Osteoblast (primary cell): ENCODE measurements at regions not wholly inside any gene's neighbourhood (a gene's known extent, or its start where the extent isn't known, plus 50 kb on each side); places are given as distances from the start of the nearest gene placed in this dataset.

ENCODE experiments used
- DNase-seq: peaks from one replicate; pipeline ENCODE4 v3.0.0; 2011; ENCODE audit warnings: low spot score, mixed read lengths; ENCODE audit not compliant: insufficient read length; ENCODE audit errors: missing footprints
- H2AFZ ChIP-seq: 2 replicates; pipeline ENCODE4 v1.6.0; 2011; ENCODE audit warnings: mild to moderate bottlenecking, low read length
- H3K27ac ChIP-seq: 2 replicates; pipeline ENCODE4 v1.5.1; 2011; ENCODE audit warnings: mild to moderate bottlenecking, low read depth, low read length, moderate library complexity
- H3K27me3 ChIP-seq: 2 replicates; pipeline ENCODE4 v1.6.0; 2012; ENCODE audit warnings: mild to moderate bottlenecking, control low read depth, inconsistent platforms, low read length, moderate library complexity; ENCODE audit not compliant: insufficient read depth
- H3K36me3 ChIP-seq: 2 replicates; pipeline ENCODE4 v1.5.1; 2011; ENCODE audit warnings: mild to moderate bottlenecking, low read length, control low read depth, moderate library complexity; ENCODE audit not compliant: insufficient read depth
- H3K4me1 ChIP-seq: 2 replicates; pipeline ENCODE4 v1.5.1; 2011; ENCODE audit warnings: mild to moderate bottlenecking, low read length, control low read depth, moderate library complexity; ENCODE audit not compliant: insufficient read depth
- H3K4me2 ChIP-seq: 2 replicates; pipeline ENCODE4 v1.6.0; 2011; ENCODE audit warnings: mild to moderate bottlenecking, low read length; ENCODE audit not compliant: insufficient read depth
- H3K4me3 ChIP-seq: fragments of 200-600 bp; sonication (generic); 3 replicates; pipeline ENCODE4 v1.5.1; 2012; ENCODE audit warnings: mild to moderate bottlenecking, low read length, inconsistent platforms; ENCODE audit not compliant: insufficient read depth
- H3K79me2 ChIP-seq: 2 replicates; pipeline ENCODE4 v1.6.0; 2012; ENCODE audit warnings: mild to moderate bottlenecking, low read length, control low read depth, inconsistent platforms; ENCODE audit not compliant: insufficient read depth
- H3K9me3 ChIP-seq: 2 replicates; pipeline ENCODE4 v1.5.1; 2011; ENCODE audit warnings: low read depth, low read length, control low read depth
- H4K20me1 ChIP-seq: 2 replicates; pipeline ENCODE4 v1.6.0; 2012; ENCODE audit warnings: mild to moderate bottlenecking, low read length, control low read depth; ENCODE audit not compliant: insufficient read depth
- CTCF ChIP-seq: IDR thresholded peaks from 2 replicates; pipeline ENCODE4 v1.5.1; 2011; ENCODE audit warnings: mild to moderate bottlenecking, low read depth, low read length, moderate library complexity; ENCODE audit errors: extremely low read depth

- Histone ChIP-seq H3K9me3 (peaks cover 4% of the 10 kb centered on the region), H2AFZ (no peak overlapping the region), H3K4me1 (no peaks in the 10 kb centered on the region), H4K20me1 (no peaks in the 10 kb centered on the region), H3K27ac (no peak overlapping the region), H3K4me2 (no peak overlapping the region), H3K27me3 (no peaks in the 10 kb centered on the region), H3K36me3 (no peaks in the 10 kb centered on the region), H3K79me2 (no peaks in the 10 kb centered on the region), H3K4me3 (no peak overlapping the region)
- DNase-seq: no peak
- TF ChIP-seq CTCF: no peak
Observed at GRCh38 chr14:48670939-48671338, 915.2 kb downstream of the RPS29 start.

DNA sequence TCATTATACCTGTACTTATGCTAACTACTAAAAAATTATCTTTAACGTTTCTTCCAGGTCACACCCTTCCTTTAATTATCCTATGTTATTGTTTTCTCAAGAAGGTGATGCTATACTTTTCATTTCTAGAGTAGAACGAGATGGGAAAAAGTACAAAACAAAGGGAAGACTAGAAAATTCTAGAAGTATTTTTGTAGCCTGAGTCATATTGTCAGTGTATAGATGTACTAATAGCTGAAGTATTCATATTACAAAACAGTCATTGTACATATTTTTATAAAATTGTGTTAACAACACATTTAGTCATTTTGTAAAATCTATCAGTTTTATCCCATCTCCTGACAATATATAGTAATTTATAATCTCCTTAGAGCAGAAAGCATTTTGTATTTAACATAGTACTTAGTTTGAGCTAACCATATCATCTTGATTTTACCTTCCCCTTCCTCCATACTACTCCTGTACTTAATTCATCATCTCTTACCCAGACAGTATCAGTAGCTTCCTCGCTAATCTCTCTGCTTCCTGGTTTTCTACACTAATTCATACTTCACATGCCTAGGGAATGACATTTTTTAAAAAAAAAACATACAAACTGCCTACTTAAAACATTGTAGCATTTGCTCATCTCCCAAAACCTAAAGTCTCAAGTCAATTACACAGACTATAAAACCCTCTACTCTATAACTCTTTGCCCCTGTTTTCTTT is 920.9 kb downstream of the RPS29 start:
- H3K9me3 ChIP-seq: peaks cover 2% of the 10 kb centered on the region
- H3K27ac ChIP-seq: no peak overlapping the region
- TF ChIP-seq CTCF: no peak
- DNase-seq: no peak
- H3K4me2 ChIP-seq: no peak overlapping the region
- no peaks in the 10 kb centered on the region for H3K79me2 ChIP-seq
- H4K20me1 ChIP-seq: no peaks in the 10 kb centered on the region
- no peak overlapping the region for H2AFZ ChIP-seq
- H3K4me3 ChIP-seq: no peak overlapping the region
- H3K27me3 ChIP-seq: no peaks in the 10 kb centered on the region
- H3K4me1 ChIP-seq: no peaks in the 10 kb centered on the region
- H3K36me3 ChIP-seq: no peaks in the 10 kb centered on the region

- no peak for TF ChIP-seq CTCF
- no peaks in the 10 kb centered on the region for H4K20me1 ChIP-seq
- H3K27me3 ChIP-seq: no peaks in the 10 kb centered on the region
- H3K9me3 ChIP-seq: no peaks in the 10 kb centered on the region
- H3K27ac ChIP-seq: no peak overlapping the region
- H2AFZ ChIP-seq: no peak overlapping the region
- DNase-seq: no peak
- H3K79me2 ChIP-seq: no peaks in the 10 kb centered on the region
- H3K4me1 ChIP-seq: no peaks in the 10 kb centered on the region
- no peak overlapping the region for H3K4me2 ChIP-seq
- H3K4me3 ChIP-seq: no peak overlapping the region
- no peaks in the 10 kb centered on the region for H3K36me3 ChIP-seq
Observed at GRCh38 chr14:48643241-48643640, 942.9 kb downstream of the RPS29 start.

DNA sequence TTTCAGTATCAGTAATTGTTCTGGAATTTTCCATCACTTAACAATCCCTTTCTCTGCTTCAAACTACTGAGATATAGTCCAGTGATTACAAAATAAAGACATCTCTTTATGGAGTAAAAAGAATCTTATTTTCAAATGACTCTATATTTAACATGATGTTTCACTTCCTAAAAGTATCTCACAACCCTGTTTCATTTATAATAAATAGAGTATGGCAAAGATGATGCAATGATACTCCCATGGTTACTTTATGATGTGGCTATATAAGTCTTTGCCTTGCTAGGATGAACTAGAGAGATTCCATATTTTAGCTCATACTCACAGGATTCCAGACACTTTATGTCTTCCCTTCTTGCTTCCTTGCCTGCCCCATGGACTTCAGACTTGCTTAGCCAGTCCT is 953.5 kb upstream of the MDGA2 start:
- Histone ChIP-seq H2AFZ (no peak overlapping the region), H3K27me3 (no peaks in the 10 kb centered on the region), H3K4me3 (no peak overlapping the region), H3K4me1 (no peaks in the 10 kb centered on the region), H4K20me1 (no peaks in the 10 kb centered on the region), H3K27ac (no peak overlapping the region), H3K9me3 (no peaks in the 10 kb centered on the region), H3K4me2 (no peak overlapping the region), H3K79me2 (no peaks in the 10 kb centered on the region), H3K36me3 (no peaks in the 10 kb centered on the region)
- DNase-seq: no peak
- TF ChIP-seq CTCF: no peak
